RPMI7951 (cell line): ENCODE measurements at regions not wholly inside any gene's neighbourhood (a gene's known extent, or its start where the extent isn't known, plus 50 kb on each side); places are given as distances from the start of the nearest gene placed in this dataset.

Experiments
- DNase-seq: peaks from one replicate; pipeline ENCODE4 v3.0.0-alpha.2; 2012; ENCODE audit warnings: low read depth

- peak; percentile 6 for DNase-seq
Observed at GRCh38 chr17:14813649-14814370, 451.3 kb downstream of the PMP22 start.

- no peak for DNase-seq
Observed at GRCh38 chr17:14808425-14808824, 456.7 kb downstream of the PMP22 start.

GRCh38 chr17:14805348-14805747, 459.8 kb downstream of the PMP22 start:
- DNase-seq, result peak; percentile 9

GRCh38 chr17:14803826-14804225, 461.3 kb downstream of the PMP22 start:
- DNase-seq, result no peak

- no peak for DNase-seq
Observed at GRCh38 chr17:14797801-14798200, 467.3 kb downstream of the PMP22 start.

- no peak for DNase-seq
Observed at GRCh38 chr17:14797021-14797420, 468.1 kb downstream of the PMP22 start.

DNA sequence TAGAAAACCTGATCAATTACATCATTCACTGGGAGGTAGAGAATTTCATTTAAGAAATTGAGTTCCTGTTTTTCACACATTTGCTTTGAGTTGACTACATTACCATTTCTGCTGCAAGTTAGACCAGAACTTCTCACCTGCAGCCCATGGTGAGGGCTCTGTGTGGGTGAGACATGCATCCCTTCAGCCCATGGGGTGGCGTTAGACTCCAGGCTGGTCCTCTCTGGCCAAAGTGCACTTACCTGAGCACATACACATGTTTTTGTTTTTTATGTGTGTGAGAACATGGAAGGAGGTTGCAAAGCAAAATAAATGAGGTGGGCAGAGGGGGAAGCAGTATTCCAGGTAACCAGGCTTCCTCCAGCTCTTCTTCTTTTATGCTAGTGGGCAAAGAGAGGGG, 470.2 kb downstream of the PMP22 start:
- no peak for DNase-seq

- no peak for DNase-seq
Observed at GRCh38 chr17:14793237-14793636, 471.9 kb downstream of the PMP22 start.

DNA sequence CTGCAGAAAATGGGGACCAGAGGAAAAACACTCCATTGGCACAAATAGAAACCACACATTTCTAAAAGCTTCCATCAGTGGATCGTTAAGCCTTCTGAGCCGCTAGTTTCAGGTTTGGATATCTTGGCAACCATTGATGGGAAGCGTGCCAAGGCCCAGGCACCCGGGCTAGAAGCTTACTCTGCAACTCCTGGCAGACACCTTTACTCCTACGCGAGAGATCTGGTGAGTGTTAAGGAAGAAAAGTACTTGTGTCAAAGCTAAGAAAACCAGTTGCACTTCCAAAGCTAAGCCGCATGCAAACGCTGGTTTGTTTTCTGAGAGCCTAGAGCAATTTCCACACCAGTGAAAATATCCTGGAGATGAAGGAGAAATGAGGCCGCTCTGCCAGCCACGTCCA, 472.4 kb downstream of the PMP22 start:
- no peak for DNase-seq

DNA sequence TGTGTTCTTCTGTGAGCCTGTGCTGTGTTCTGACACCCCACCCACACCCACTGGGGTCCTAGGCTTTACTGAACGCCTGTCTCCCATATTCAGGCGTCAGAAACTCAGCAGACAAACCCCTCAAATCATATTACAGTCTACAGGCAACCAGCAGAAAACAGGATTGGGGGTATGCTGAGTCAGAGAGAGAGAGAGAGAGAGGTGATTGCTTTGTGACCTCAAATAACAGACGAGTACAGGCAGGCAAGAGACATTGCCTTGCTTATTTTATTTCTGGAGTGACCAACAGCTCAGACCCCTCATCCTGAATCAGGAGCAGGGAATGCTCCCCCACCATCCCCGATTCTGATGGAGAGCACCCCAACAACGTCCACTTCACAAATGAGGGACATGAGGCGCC, 473.9 kb downstream of the PMP22 start:
- no peak for DNase-seq

GRCh38 chr17:14790521-14790920, 474.6 kb downstream of the PMP22 start:
- DNase-seq, result no peak

DNA sequence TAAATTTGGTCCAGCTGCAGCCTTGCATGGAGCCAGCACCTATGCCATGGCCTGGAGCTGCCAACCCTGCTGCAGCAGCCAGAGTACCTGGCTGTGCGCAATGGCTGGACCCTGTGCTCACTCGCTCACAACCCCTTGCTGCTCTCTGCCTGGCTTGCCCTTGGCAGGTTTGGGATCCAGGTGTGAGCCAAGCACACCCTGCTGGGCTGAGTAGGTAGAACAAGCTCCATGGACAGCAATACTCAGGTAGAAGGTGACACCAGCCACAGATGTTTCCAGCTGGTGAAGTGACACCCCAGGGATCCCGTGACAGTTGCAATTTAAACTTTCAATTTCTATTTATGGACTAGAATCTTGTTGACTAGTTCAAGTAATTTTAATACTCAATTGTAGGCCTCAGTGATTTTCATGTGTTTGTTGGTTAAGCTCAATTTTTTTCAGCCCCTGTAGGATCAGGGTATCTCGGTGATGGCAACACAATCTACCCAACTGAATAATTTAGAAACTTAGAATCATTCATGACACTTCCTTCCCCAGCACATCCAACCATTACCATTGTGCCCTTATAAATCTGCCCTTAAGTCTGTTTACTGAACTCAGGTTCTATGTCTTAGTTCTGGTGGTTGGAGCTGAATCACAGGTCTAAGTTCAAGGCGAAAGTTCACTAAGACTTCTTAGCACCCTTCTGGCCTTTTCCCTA, 480.0 kb downstream of the PMP22 start:
- no peak for DNase-seq

- DNase-seq, result no peak
Observed at GRCh38 chr17:14781123-14781522, 480.2 kb downstream of the HS3ST3B1 start.

DNA sequence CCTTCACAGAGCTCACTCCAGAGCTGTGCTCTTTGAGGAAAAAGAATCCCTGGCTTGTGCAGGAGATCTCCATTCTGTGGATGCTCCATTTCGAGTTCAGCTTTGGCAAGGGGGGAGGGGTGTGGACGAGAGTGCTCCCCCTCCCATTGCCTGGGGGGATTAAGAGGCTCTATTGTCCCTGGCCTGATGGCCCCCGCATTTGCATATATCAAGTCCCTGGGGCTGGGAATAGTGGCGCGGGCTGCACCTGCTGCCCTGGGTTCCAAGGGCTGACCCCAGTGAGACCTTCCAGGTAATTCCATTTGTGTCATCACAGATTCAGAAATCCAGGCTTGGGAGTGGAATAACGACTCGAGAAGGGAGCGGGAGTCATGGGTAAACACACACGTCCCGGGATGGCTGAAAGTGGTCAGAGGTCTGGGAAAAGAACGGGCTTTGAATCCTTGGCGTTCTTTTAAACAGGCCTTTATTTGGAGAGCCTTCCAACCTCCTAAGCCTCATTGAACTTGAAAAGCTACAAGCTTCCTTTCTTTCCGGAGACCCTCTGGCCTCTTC, 479.3 kb downstream of the HS3ST3B1 start:
- no peak for DNase-seq

DNA sequence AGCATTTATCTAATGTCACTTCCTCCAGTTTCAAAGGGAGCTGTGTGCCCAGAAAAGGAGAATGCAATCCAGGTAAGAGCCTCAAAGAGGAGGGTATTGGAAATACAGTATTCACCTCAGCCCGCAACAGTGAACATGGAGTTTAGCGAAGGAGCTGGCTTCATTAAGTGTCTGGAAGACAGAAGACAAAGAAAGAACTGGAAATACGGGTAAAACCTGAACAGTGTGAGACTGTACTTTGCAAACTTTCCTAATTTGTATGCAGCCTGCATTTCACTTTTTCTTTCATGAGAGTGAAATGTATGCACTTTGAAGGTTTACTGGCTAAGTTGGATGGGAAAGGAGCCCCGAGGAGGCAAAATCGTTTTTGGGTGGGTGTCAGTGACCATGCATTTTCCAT, 478.4 kb downstream of the HS3ST3B1 start:
- no peak for DNase-seq

GRCh38 chr17:14777291-14777690, 476.4 kb downstream of the HS3ST3B1 start:
- DNase-seq, result no peak

GRCh38 chr17:14776791-14777190, 475.9 kb downstream of the HS3ST3B1 start:
- DNase-seq, result no peak

- DNase-seq, result no peak
Observed at GRCh38 chr17:14775731-14776492, 475.0 kb downstream of the HS3ST3B1 start.

DNA sequence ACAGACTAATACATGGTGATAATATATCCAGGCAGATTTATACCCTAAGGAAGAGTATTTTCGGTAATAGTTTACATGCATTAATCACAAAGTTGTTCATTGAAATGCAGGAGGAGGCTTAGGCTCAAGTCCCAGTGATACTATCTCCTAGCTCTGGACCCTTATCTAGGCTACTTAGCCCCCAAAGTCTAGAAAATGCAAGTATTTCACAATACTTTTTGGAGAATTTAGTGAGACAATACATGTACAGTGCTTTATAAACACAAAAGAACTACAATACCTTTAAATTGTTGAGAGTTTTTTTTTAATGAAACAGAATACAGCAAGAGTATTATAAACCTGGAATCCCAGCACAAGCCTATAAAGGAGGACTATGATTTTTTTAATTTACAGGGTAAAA, 473.9 kb downstream of the HS3ST3B1 start:
- DNase-seq, result no peak

GRCh38 chr17:14772776-14773175, 471.9 kb downstream of the HS3ST3B1 start:
- DNase-seq, result no peak

- no peak for DNase-seq
Observed at GRCh38 chr17:14771543-14771942, 470.7 kb downstream of the HS3ST3B1 start.

GRCh38 chr17:14768923-14769322, 468.0 kb downstream of the HS3ST3B1 start:
- no peak for DNase-seq
